GM12872 (cell line): ENCODE measurements at regions not wholly inside any gene's neighbourhood (a gene's known extent, or its start where the extent isn't known, plus 50 kb on each side); places are given as distances from the start of the nearest gene placed in this dataset.

Source experiments
- CTCF ChIP-seq: IDR thresholded peaks from 3 replicates; pipeline ENCODE4 v1.5.1; 2011; ENCODE audit warnings: low read depth, mild to moderate bottlenecking, low read length, moderate library complexity; ENCODE audit not compliant: insufficient read depth

GRCh38 chr13:73141292-73141771 lies 82.5 kb downstream of the KLF5 start:
- no peak for TF ChIP-seq CTCF

GRCh38 chr13:73140801-73141200 lies 82.0 kb downstream of the KLF5 start:
- TF ChIP-seq CTCF = no peak

DNA sequence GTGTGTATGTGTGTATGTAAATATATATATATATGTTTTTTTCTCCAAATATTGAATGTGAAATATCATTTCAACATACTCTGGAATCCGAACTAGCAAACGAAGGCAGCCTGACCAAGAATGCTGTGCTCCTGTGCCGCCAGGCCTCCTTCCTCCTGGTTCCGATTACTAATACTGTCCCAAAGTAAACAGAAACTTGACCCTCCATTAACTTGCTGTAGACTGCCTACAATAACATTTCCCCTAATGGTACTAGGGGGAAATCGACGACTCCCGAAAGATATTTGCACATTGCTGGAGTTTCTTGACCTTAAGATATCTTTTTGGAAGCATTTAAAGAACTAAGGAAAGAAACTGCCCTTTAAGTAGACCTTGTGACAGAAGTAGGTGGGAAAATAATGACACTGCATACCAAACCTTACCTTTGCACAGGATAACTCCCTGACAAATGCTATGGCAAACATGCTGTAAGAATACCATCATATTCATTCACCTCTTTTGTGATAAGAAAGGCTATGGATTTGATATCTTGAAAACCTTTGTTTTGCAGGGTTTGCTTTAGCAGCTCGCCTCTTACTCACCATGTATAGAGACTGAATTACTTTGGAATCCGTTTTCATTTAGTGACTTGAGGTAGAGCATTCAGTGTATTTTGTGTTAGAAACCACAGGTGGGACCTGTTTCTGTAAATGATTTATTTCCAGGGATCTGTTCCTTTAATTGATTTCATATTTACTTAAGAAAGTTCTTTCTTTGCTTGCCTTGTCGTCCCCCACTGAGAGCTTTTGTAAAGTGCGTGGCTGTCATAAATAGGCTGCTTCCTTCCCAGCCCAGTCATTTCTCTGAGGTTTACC lies 80.1 kb downstream of the KLF5 start:
- TF ChIP-seq CTCF = no peak

DNA sequence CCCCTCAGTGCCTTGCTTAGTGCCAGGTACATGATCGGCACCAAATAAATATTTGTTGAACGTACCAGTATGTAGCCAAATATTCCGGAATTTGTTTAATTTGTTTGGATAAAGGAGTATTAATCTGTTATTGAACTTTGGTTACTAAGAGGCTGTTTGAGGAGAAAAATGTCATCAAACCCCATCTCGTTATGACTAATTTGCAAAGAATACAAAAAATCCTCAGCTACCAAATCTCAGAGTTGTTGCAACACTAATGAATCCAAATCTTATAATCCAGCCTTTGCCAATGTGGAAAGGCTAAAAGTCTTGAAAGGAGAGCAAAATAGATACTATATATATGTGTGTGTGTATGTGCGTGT lies 79.5 kb downstream of the KLF5 start:
- TF ChIP-seq CTCF = no peak

- no peak for TF ChIP-seq CTCF
These were observed 78.0 kb downstream of the KLF5 start for GRCh38 chr13:73136776-73137175.

- no peak for TF ChIP-seq CTCF
These were observed 74.7 kb downstream of the KLF5 start for GRCh38 chr13:73133531-73133930.

DNA sequence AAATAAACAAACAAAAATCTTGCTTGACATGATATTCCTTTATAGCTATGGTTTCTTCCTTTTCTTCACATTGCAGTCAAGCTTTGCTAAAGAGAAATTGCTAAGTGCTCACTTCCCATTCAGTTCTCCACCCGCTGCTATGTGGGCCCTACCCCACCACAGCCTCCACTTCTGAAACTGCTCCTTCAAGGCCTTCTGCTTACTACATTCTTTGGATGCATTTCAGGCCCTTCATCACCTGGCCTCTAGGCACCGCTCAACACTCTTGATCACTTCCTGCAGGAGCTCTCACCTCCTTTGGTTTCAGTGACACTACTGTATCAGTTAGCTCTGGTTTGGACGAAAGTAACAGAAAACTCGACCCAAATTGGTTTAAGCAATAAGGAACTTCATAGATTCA lies 72.4 kb downstream of the KLF5 start:
- TF ChIP-seq CTCF = no peak
